ENCODE measurements at regions not wholly inside any gene's neighbourhood (a gene's known extent, or its start where the extent isn't known, plus 50 kb on each side); places are given as distances from the start of the nearest gene placed in this dataset.
"Not testable (repeated sequence)": the region's sequence is repeated elsewhere in the genome, so short reads cannot be mapped to it uniquely, and the experiment has no call there.

DNA sequence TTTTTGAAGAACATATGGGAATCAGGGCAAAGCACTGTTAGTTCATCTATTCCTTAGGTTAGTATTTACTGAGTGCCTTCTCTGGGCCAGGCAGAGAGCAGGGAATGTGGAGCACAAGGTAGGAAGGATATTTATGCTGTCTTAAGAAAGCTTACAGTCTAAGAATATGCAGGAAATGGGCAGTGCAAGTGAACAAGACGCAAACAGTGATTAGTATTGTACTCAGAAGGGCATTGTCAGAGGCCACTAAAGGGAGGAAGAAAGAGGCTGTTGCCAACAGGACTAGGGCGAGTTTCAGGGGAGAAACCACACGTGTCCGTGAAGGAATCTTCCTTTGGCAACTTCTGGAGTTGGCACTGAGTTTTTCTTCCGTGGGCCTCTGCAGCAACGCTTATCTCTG is 552.8 kb upstream of the COBL start:
- no peak for DNase-seq

GRCh38 chr7:51867117-51867516 is 550.5 kb upstream of the COBL start:
- DNase-seq = no peak

GRCh38 chr7:51860305-51860704 is 543.7 kb upstream of the COBL start:
- DNase-seq = no peak

DNA sequence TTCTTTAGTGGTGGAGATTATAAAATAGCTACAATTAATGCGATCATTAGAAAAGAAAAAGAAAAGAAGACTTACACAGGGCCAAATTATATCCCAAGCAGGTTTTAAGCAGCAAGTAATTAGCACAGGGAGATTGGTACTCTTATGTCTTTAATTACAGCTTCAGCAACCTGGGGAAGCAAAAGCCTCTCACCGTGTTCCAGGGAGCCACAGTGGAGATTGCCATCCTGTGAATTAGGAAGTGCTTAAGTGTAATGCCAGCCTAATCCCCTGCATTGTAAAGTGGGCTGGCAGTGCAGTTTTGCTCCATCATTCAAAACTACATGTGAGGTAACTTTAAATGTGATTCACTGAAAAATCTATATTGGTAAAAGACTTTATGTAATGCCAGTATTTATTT is 533.5 kb upstream of the COBL start:
- DNase-seq = no peak

- DNase-seq = no peak
Measured at GRCh38 chr7:51847461-51848134, 531.0 kb upstream of the COBL start.

DNA sequence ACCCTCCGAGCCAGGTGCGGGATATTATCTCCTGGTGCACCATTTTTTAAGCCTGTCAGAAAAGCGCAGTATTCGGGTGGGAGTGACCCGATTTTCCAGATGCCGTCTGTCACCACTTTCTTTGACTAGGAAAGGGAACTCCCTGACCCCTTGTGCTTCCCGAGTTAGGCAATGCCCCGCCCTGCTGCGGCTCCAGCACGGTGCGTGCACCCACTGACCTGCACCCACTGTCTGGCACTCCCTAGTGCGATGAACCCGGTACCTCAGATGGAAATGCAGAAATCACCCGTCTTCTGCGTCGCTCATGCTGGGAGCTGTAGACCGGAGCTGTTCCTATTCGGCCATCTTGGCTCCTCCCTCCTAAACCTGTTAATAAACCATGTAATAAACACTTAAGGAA is 522.5 kb upstream of the COBL start:
- not testable (repeated sequence) for DNase-seq

GRCh38 chr7:51827631-51828030 is 511.0 kb upstream of the COBL start:
- no peak for DNase-seq

GRCh38 chr7:51824050-51824449 is 507.4 kb upstream of the COBL start:
- no peak for DNase-seq

GRCh38 chr7:51823437-51823836 is 506.8 kb upstream of the COBL start:
- no peak for DNase-seq

DNA sequence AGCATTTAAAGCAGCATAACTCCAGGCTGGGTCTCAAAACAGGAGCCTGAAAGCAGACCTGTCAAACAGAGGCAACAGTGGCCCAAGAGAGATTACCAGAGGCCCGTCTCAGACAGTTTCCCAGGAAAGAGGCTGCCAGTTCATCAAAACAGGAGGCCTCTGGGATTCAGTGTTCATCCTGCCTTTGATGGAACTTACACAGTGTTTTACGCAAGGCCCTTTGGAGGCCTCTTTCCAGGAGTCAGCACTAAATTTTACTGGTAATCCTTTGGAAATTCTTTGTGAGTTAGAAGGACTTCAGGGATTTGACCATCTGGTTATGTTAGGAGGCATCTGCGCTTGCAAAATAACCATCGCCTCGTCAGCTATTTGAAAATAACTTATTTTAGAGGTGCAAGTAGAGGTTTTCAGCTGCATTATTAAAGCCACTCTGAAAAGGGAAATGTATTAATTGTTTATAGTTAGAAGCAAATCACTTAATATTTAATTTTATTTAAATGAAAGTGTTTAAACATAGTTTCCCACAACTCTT is 501.2 kb upstream of the COBL start:
- no peak for DNase-seq

DNA sequence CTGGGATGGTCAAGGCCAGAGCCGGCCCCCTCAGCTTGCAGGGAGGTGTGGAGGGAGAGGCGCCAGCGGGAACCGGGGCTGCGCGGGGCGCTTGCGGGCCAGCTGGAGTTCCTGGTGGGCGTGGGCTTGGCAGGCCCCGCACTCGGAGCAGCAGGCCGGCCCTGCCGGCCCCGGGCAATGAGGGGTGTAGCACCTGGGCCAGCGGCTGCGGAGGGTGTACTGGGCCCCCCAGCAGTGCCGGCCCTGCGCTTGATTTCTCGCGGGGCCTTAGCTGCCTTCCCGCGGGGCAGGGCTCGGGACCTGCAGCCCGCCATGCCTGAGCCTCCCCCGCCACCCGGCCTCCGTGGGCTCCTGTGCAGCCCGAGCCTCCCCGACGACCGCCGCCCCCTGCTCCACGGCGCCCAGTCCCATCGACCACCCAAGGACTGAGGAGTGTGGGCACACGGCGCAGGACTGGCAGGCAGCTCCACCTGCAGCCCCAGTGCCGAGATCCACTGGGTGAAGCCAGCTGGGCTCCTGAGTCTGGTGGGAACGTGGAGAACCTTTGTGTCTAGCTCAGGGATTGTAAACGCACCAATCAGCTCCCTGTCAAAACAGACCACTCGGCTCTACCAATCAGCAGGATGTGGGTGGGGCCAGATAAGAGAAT is 489.3 kb upstream of the COBL start:
- DNase-seq = not testable (repeated sequence)

GRCh38 chr7:51802718-51803117 is 486.1 kb upstream of the COBL start:
- no peak for DNase-seq

GRCh38 chr7:51797371-51797770 is 480.8 kb upstream of the COBL start:
- no peak for DNase-seq

DNA sequence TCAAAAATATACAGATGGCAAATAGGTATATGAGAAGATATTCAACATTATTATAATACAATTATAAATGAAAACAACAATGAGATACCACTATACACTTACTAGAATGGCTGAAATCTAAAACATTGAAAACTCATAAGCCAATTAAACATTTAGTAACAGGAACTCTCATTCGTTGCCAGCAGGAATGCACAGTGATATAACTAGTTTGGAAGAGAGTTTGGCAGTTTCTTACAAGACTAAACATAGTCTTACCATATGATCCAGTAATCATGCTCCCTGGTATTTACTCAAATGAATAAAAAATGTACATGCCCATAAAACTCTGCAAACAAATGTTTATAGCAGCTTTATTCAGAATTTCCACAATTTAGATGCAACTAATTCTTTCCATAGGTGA is 476.2 kb upstream of the COBL start:
- DNase-seq = no peak

GRCh38 chr7:51789489-51789888 is 472.9 kb upstream of the COBL start:
- no peak for DNase-seq

GRCh38 chr7:51786284-51786683 is 469.7 kb upstream of the COBL start:
- no peak for DNase-seq

DNA sequence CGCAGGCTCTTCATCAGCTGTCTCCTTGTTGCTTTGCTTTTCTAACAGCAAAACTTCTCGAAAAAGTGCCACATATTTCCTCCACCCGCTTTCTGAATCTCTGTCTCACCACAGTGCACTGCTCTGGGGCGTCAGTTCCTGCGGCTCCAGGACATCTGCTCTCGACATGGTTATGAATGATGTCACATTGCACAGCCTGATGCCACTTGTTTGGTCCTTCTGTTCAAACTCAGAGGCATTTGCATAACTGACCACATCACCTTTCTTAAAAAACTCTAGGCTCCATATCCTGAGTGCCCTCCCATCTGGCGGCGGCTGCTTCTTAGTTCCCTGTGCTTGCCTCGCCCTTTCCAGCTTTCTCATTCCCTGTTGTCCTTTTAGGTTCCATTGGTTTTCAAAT is 469.3 kb upstream of the COBL start:
- DNase-seq = no peak

GRCh38 chr7:51785171-51785570 is 468.6 kb upstream of the COBL start:
- DNase-seq = no peak

GRCh38 chr7:51783241-51783640 is 466.6 kb upstream of the COBL start:
- DNase-seq = no peak

DNA sequence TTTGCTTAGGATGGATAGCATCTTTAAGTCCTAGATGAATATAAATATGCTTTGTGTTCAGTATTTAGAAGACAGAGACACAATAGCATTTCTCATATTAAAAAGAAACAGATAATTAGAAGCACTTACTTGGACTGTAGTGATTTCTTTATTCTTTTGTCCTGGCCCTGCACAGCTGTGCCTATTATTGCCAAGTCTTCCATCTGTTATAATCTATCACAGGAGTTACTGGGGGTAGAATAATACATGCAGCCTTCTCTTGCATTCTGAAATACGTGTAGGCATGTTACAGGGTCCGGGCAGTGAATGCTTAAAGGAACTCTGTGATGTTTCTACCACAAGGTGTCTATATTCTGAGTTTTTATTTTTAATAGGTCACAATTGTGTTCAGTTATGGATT is 461.5 kb upstream of the COBL start:
- no peak for DNase-seq

- DNase-seq = no peak
Measured at GRCh38 chr7:51774178-51774577, 457.6 kb upstream of the COBL start.

DNA sequence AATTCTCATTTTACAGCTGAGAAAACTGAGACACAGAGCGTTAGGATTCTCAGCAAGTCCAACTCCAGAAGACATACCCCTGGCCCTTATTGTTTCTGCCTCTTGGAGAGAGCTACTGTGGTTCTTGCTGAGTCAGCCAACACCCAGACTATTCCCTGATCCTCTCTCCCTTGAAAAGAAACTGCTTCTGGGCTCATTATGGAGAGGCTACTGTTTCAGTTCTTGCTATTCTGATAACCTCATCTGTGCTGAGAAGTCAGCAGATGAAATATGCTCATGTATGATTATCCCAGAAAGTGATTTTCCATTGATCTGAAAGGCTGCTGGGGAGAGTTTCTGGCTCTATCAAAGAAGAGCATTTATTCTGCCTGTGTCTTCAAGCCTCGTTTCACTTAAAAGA is 455.6 kb upstream of the COBL start:
- no peak for DNase-seq

DNA sequence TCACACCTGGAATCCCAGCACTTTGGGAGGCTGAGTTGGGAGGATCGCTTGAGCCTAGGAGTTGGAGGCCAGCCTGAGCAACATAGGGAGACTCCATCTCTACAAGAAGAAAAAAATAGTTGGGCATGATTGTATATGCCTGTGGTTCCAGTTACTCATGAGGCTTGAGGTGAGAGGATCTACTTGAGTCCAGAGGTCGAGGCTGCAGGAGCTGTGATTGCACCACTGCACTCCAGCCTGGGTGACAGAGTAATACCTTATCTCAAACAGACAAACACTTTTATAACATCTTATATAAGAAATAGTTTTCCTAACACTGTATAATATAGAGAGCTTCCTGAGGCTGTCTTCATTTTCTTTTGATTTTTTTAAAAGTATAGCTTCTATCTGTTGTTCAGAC is 448.4 kb upstream of the COBL start:
- no peak for DNase-seq

GRCh38 chr7:51759985-51760384 is 443.4 kb upstream of the COBL start:
- no peak for DNase-seq

DNA sequence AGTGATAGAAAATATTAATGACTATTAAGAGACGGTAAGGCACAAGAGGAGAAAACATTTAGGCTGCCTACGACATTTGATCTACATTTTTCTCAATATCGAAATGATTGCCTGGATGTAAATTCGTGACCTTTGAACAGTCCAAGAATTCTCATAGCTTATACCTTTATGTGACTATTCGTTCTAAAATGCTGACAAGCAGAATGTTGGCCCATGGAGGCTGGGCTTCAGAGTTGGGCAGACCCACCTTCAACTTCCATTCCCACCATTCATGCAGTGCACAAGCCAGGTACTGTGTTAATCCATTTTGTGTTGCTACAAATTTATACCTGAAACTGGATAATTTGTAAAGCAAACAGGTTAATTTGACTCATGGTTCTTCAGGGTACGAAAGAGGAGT is 441.4 kb upstream of the COBL start:
- DNase-seq = no peak
